ENCODE measurements at regions not wholly inside any gene's neighbourhood (a gene's known extent, or its start where the extent isn't known, plus 50 kb on each side); places are given as distances from the start of the nearest gene placed in this dataset.
"Not testable (repeated sequence)": the region's sequence is repeated elsewhere in the genome, so short reads cannot be mapped to it uniquely, and the experiment has no call there.

- DNase-seq = no peak
Observed at GRCh38 chr5:173411791-173412555, 83.8 kb upstream of the STC2 start.

GRCh38 chr5:173410459-173411233 is 82.4 kb upstream of the STC2 start:
- DNase-seq = no peak

- no peak for DNase-seq
Observed at GRCh38 chr5:173408946-173409345, 80.7 kb upstream of the STC2 start.

- no peak for DNase-seq
Observed at GRCh38 chr5:173399851-173400250, 71.6 kb upstream of the STC2 start.

- no peak for DNase-seq
Observed at GRCh38 chr5:173397516-173397915, 69.3 kb upstream of the STC2 start.

GRCh38 chr5:173396311-173396993 is 68.2 kb upstream of the STC2 start:
- no peak for DNase-seq

- no peak for DNase-seq
Observed at GRCh38 chr5:173395933-173396308, 67.7 kb upstream of the STC2 start.

- DNase-seq = no peak
Observed at GRCh38 chr5:173395257-173395932, 67.2 kb upstream of the STC2 start.

GRCh38 chr5:173394701-173395100 is 66.5 kb upstream of the STC2 start:
- no peak for DNase-seq

GRCh38 chr5:173392172-173392571 is 64.0 kb upstream of the STC2 start:
- DNase-seq = no peak

GRCh38 chr5:173391031-173391430 is 62.8 kb upstream of the STC2 start:
- no peak for DNase-seq

- DNase-seq = not testable (repeated sequence)
Observed at GRCh38 chr5:173387293-173387692, 59.1 kb upstream of the STC2 start.

GRCh38 chr5:173385832-173386360 is 57.7 kb upstream of the STC2 start:
- no peak for DNase-seq

- no peak for DNase-seq
Observed at GRCh38 chr5:173383711-173384110, 55.5 kb upstream of the STC2 start.

GRCh38 chr5:173378727-173379126 is 50.5 kb upstream of the STC2 start:
- no peak for DNase-seq

All from SHP77 treated with DMSO at 0.1 percent for 48 hours (cell line).